ENCODE measurements at regions not wholly inside any gene's neighbourhood (a gene's known extent, or its start where the extent isn't known, plus 50 kb on each side); places are given as distances from the start of the nearest gene placed in this dataset.

DNA sequence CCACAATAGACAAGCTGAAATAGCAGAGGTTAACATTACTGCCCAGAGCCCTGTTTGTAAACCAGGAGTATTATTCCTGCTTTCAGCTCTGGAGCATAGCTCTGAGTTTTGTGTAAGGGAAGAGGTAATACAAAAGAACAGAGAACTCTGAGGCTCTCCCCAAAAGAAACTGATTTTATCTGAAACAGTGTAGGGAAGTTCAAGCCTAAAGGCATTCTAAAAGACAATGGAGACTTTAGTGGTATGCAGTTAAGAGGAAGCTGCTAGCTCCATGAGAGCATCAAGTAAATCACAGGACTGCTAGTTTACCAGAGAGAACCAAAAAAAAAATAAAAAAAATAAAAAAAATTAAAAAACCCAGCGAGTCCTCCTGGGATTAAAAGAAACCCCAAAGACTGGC, 146.6 kb upstream of the PCSK5 start:
- Histone ChIP-seq H3K4me1 (replicated peaks in 1 of 2) (no peaks in the 10 kb centered on the region), H3K27ac (no peak overlapping the region), H3K4me3 (no peak overlapping the region)
- WGBS, 10 experiments: 0 to 86% (median 32%) methylated on average over 1 of the region's 1 CpG
- ATAC-seq (replicated peaks in 6 of 8): no peak
- in situ Hi-C loops (cut with MboI; ENCODE audit: low pct_unique_long_range_greater_than_20kb in 2 of 9, low sequenced_read_pairs in 9 of 9, unreplicated experiment in 9 of 9): loop anchor here in 1 of 9 experiments (25.0 kb wide), 1 partner anchor 118 kb away; no protein-coding TSS in a partner anchor

DNA sequence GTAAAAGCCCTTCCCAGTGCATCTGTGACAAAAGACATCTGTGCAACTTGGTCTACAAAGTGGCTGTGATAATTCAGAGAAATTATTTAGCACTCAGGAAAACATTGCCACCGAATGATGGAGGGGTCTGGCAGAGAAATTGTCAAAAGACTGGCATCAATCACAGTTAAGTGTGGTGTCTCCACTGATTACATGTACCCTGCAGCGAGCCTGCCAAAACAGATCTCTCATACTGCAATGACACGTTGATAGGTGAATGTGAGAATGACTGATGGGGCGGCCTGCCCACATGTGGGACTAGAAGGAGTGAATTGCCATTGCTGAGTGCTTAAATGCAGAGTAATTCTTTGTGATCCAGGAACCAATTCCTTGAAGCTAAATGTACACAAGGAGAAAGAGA, 136.4 kb upstream of the PCSK5 start:
- WGBS, 10 experiments: 7 to 83% (median 58%) methylated on average over 1 to 3 of the region's 4 CpGs; no CpG with 5 or more reads in 1 of the 10 experiments
- Histone ChIP-seq H3K27ac (no peak overlapping the region), H3K4me1 (replicated peaks in 1 of 2) (no peaks in the 10 kb centered on the region), H3K4me3 (no peak overlapping the region)
- ATAC-seq (replicated peaks in 6 of 8): peak in 5 of 8 experiments; percentile 57 to 98 (median 92)
- in situ Hi-C loops (cut with MboI; ENCODE audit: low pct_unique_long_range_greater_than_20kb in 2 of 9, low sequenced_read_pairs in 9 of 9, unreplicated experiment in 9 of 9): no loop called here

DNA sequence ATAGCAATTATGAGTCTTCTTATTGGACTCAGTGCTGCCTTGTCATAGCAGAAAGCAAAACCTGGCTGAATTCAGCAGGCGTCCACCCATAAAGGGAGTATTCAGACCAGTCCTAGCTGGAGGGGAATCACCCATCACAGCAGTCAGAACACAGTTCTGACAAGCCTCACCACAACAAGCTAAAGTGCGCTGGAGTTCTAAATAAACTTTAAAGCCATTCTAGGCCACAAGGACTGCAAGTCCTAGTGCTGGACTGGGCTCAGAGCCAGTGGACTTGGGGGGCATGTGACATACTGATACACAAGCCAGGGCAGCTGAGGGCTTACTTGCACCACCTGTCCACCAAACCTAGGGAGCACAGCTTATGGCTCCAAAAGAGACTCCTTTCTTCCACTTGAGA, 115.3 kb upstream of the PCSK5 start:
- Histone ChIP-seq H3K27ac (no peak overlapping the region), H3K4me1 (replicated peaks in 1 of 2) (no peaks in the 10 kb centered on the region), H3K4me3 (no peak overlapping the region)
- in situ Hi-C loops (cut with MboI; ENCODE audit: low pct_unique_long_range_greater_than_20kb in 2 of 9, low sequenced_read_pairs in 9 of 9, unreplicated experiment in 9 of 9): no loop called here
- peak in 1 of 8 experiments; percentile 51 for ATAC-seq (replicated peaks in 6 of 8)
- WGBS, 10 experiments: 0 to 43% methylated on average over 1 of the region's 2 CpGs; no CpG with 5 or more reads in 8 of the 10 experiments

- WGBS, 10 experiments: 0 to 100% (median 80%) methylated on average over 1 of the region's 1 CpG; no CpG with 5 or more reads in 7 of the 10 experiments
- Histone ChIP-seq H3K4me1 (replicated peaks in 1 of 2) (no peaks in the 10 kb centered on the region), H3K27ac (no peak overlapping the region), H3K4me3 (no peak overlapping the region)
- no peak for ATAC-seq (replicated peaks in 6 of 8)
- in situ Hi-C loops (cut with MboI; ENCODE audit: low pct_unique_long_range_greater_than_20kb in 2 of 9, low sequenced_read_pairs in 9 of 9, unreplicated experiment in 9 of 9): no loop called here
These were observed 114.3 kb upstream of the PCSK5 start for GRCh38 chr9:75775966-75776691.

DNA sequence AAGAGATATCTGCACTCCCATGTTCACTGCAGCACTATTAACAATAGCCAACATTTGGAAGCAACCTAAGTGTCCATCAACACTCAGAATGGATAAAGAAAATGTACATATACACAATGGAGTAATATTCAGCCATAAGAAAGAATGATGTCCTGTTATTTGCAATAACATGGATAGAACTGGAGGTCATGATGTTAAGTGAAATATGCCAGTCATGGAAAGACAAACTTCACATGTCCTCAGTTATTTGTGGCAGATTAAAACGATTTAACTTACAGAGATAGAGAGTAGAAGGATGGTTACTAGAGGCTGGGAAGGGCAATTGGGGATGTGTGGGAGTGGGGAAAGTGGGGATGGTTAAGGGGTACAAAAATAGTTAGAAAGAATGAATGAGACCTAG, 110.3 kb upstream of the PCSK5 start:
- no peak for ATAC-seq (replicated peaks in 6 of 8)
- Histone ChIP-seq H3K4me1 (replicated peaks in 1 of 2) (no peaks in the 10 kb centered on the region), H3K27ac (no peak overlapping the region), H3K4me3 (no peak overlapping the region)
- WGBS, 10 experiments: 0 to 64% (median 14%) methylated on average over 1 of the region's 1 CpG; no CpG with 5 or more reads in 5 of the 10 experiments
- in situ Hi-C loops (cut with MboI; ENCODE audit: low pct_unique_long_range_greater_than_20kb in 2 of 9, low sequenced_read_pairs in 9 of 9, unreplicated experiment in 9 of 9): no loop called here

- in situ Hi-C loops (cut with MboI; ENCODE audit: low pct_unique_long_range_greater_than_20kb in 2 of 9, low sequenced_read_pairs in 9 of 9, unreplicated experiment in 9 of 9): no loop called here
- ATAC-seq (replicated peaks in 6 of 8): no peak
- H3K4me3 ChIP-seq: no peak overlapping the region
- WGBS, 10 experiments: 0 to 89% (median 41%) methylated on average over 1 to 3 of the region's 3 CpGs; no CpG with 5 or more reads in 2 of the 10 experiments
- H3K27ac ChIP-seq: no peak overlapping the region
- no peaks in the 10 kb centered on the region for H3K4me1 ChIP-seq (replicated peaks in 1 of 2)
These were observed 102.4 kb upstream of the PCSK5 start for GRCh38 chr9:75788006-75788634.

- ATAC-seq (replicated peaks in 6 of 8): peak in 2 of 8 experiments; percentile 56 to 68
- Histone ChIP-seq H3K4me1 (replicated peaks in 1 of 2) (no peaks in the 10 kb centered on the region), H3K27ac (no peak overlapping the region), H3K4me3 (no peak overlapping the region)
- in situ Hi-C loops (cut with MboI; ENCODE audit: low pct_unique_long_range_greater_than_20kb in 2 of 9, low sequenced_read_pairs in 9 of 9, unreplicated experiment in 9 of 9): no loop called here
- 0 to 100% (median 56%) methylated on average over 1 to 2 of the region's 2 CpGs; no CpG with 5 or more reads in 6 of the 10 experiments for WGBS, 10 experiments
These were observed 93.3 kb upstream of the PCSK5 start for GRCh38 chr9:75797085-75797580.

DNA sequence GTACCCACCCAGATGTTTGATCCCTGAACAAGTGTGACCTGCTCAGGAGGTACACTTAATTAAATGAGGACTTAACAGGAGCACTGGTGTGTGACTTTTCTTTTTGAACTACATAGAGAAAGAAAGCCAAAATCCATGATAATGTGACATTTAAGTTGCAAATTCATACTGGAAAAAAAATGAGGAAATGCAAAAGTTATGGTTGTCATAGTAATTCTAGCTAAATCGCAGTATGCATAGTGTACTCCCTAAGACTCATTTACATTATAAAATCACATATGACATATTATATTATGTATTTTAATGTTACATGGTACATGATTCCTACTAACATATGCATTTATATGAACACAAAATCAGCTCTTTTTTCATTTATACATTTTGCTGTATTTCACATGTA, 92.0 kb upstream of the PCSK5 start:
- no peak overlapping the region for H3K27ac ChIP-seq
- in situ Hi-C loops (cut with MboI; ENCODE audit: low pct_unique_long_range_greater_than_20kb in 2 of 9, low sequenced_read_pairs in 9 of 9, unreplicated experiment in 9 of 9): no loop called here
- peak in 2 of 8 experiments; percentile 40 to 77 for ATAC-seq (replicated peaks in 6 of 8)
- WGBS, 10 experiments: 0 to 80% (median 67%) methylated on average over 1 of the region's 1 CpG; no CpG with 5 or more reads in 1 of the 10 experiments
- no peaks in the 10 kb centered on the region for H3K4me1 ChIP-seq (replicated peaks in 1 of 2)
- H3K4me3 ChIP-seq: no peak overlapping the region

DNA sequence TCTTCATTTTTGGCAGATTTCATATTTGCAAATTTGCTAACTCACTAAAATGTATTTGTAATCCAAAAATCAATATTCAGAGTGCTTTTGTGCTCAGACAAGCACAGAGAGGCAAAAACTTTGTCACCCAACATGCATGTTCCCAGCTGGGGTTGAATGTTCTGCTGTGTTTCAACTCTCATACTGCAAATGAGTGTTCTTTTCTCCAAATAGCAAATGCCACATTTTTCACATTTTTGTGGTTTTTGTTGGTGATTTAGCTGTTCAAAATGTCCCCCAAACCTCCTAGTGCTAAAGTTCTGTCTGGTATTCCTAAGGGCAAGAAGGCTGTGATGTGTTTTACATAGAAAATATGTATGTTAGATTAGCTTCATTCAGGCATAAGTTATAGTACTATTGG, 87.3 kb upstream of the PCSK5 start:
- H3K4me1 ChIP-seq (replicated peaks in 1 of 2): no peaks in the 10 kb centered on the region
- in situ Hi-C loops (cut with MboI; ENCODE audit: low pct_unique_long_range_greater_than_20kb in 2 of 9, low sequenced_read_pairs in 9 of 9, unreplicated experiment in 9 of 9): no loop called here
- H3K27ac ChIP-seq: no peak overlapping the region
- peak in 3 of 8 experiments; percentile 40 to 74 (median 70) for ATAC-seq (replicated peaks in 6 of 8)
- H3K4me3 ChIP-seq: no peak overlapping the region

DNA sequence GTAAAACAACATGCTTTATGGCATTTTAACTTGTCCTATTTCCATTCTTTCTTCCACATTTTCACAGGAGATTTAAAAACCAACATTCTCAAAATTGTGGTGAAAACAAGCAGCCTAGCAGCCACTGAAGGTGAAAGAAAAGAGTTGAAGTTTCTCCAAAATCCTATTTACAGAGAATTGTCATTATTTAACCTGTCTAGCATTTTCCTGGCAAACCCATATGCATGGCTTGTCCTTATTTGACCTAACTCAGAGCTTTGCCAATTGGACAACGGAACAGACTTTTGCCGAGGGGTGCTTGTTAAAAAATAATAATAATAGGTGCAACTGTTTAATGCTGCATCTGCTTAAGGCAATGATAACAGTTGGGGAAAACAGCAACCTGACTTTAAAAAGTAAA, 80.4 kb upstream of the PCSK5 start:
- Histone ChIP-seq H3K27ac (no peak overlapping the region), H3K4me3 (no peak overlapping the region), H3K4me1 (replicated peaks in 1 of 2) (no peaks in the 10 kb centered on the region)
- in situ Hi-C loops (cut with MboI; ENCODE audit: low pct_unique_long_range_greater_than_20kb in 2 of 9, low sequenced_read_pairs in 9 of 9, unreplicated experiment in 9 of 9): no loop called here
- 0 to 100% (median 88%) methylated on average over 1 to 2 of the region's 2 CpGs; no CpG with 5 or more reads in 1 of the 10 experiments for WGBS, 10 experiments
- ATAC-seq (replicated peaks in 6 of 8): no peak

DNA sequence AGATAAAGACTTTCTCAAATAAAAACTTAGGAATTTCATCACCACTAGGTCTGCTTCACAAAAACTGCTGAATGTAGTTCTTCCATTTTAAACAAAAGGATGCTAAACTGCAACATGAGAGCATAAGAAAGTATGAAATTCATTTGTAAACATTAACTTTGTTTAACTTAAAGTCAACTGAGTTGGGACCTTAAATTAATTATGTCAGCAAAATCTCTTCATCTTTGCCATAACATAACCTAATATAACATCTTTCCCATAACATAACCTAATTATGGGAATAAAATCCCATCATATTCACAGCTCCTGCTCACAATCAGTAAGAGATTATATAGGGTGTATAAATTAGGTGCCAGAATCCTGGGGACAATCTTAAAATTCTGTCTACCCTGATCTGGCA, 78.8 kb upstream of the PCSK5 start:
- in situ Hi-C loops (cut with MboI; ENCODE audit: low pct_unique_long_range_greater_than_20kb in 2 of 9, low sequenced_read_pairs in 9 of 9, unreplicated experiment in 9 of 9): no loop called here
- Histone ChIP-seq H3K4me1 (replicated peaks in 1 of 2) (no peaks in the 10 kb centered on the region), H3K27ac (no peak overlapping the region), H3K4me3 (no peak overlapping the region)
- ATAC-seq (replicated peaks in 6 of 8): no peak

DNA sequence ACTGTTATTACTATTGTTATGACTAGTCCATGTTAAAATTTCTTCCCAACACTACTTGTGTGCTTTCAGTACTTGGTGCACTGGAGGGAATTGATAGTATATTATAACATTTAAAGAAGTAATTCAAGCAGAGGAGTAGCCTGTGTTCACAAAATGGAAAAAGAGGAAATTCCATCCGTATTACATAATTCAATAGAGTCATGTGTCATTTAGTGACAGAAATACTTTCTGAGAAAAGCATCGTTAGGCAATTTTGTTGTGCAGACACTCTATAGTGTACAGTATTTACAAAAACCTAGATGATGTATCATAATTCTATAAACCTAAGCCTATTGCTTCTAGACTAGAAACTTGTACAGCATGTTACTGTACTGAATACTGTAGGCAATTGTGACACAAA, 78.3 kb upstream of the PCSK5 start:
- H3K4me3 ChIP-seq: no peak overlapping the region
- ATAC-seq (replicated peaks in 6 of 8): no peak
- in situ Hi-C loops (cut with MboI; ENCODE audit: low pct_unique_long_range_greater_than_20kb in 2 of 9, low sequenced_read_pairs in 9 of 9, unreplicated experiment in 9 of 9): no loop called here
- no peaks in the 10 kb centered on the region for H3K4me1 ChIP-seq (replicated peaks in 1 of 2)
- H3K27ac ChIP-seq: no peak overlapping the region
- 6 to 86% (median 32%) methylated on average over 1 to 2 of the region's 2 CpGs; no CpG with 5 or more reads in 3 of the 10 experiments for WGBS, 10 experiments

DNA sequence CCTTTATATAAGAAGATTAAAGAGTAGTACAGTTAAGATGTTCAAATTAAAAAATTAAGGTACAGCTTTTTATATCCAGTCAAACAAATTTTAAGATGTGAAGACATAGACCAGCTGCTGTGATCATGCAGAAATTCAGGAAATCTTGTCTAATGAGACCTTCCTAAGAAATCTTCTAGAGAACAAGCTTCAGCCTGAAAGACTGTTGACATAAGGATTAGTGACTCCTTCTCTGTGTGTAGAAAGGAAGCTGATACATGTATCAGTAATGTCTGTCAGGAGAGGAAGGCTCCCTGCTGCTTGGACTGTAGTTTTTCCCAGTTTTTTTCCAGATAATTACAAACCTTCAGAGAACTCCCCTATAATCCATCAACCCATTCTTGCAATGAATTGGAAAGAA, 75.8 kb upstream of the PCSK5 start:
- in situ Hi-C loops (cut with MboI; ENCODE audit: low pct_unique_long_range_greater_than_20kb in 2 of 9, low sequenced_read_pairs in 9 of 9, unreplicated experiment in 9 of 9): no loop called here
- H3K27ac ChIP-seq: no peak overlapping the region
- H3K4me3 ChIP-seq: no peak overlapping the region
- H3K4me1 ChIP-seq (replicated peaks in 1 of 2): no peaks in the 10 kb centered on the region
- no peak for ATAC-seq (replicated peaks in 6 of 8)
